Endothelial cell of umbilical vein (primary cell): ENCODE measurements at regions not wholly inside any gene's neighbourhood (a gene's known extent, or its start where the extent isn't known, plus 50 kb on each side); places are given as distances from the start of the nearest gene placed in this dataset.

Experiments
- BruUV-seq: library from RNA; stranded (reverse); fragments of 400-500 nt; replicated peaks from 2 replicates; lab custom pipeline; 2021; lab: Mats Ljungman, UMichigan
- CTCF ChIA-PET: fragments of 300-600, 350-600 bp; sonication (Branson Sonifier 250); formaldehyde crosslinking; loops from one replicate; lab custom pipeline; 2021; ENCODE audit warnings: antibody characterized with exemption, inconsistent platforms; lab: Charles Lee
- POLR2A ChIA-PET: fragments of 300-600, 350-600 bp; sonication (Branson Sonifier 250); formaldehyde crosslinking; loops from one replicate; lab custom pipeline; 2021; ENCODE audit warnings: antibody characterized with exemption, inconsistent platforms; lab: Charles Lee
- DNase-seq: peaks from one replicate; pipeline ENCODE4 v3.0.0-alpha.2; 2011; ENCODE audit warnings: low read depth, low spot score
- FAIRE-seq: peaks from 2 replicates; lab custom pipeline; 2011; peaks lifted over from hg19 to GRCh38; lab: Jason Lieb, UNC
- H2AFZ ChIP-seq: 2 replicates; pipeline ENCODE4 v1.6.0; 2012; ENCODE audit warnings: low read depth, low read length, control low read depth, inconsistent platforms
- H3K27ac ChIP-seq: 2 replicates; pipeline ENCODE4 v1.5.1; 2011; ENCODE audit warnings: low read depth, mild to moderate bottlenecking, control low read depth, low read length, moderate library complexity; ENCODE audit not compliant: insufficient read depth
- H3K27me3 ChIP-seq, 2 experiments: 2 replicates each; pipeline versions ENCODE4 v1.6.0 to v1.6.1; 2011; ENCODE audit warnings: low read length in 2 of 2, mixed read lengths in 1 of 2; ENCODE audit not compliant: control insufficient read depth in 2 of 2, insufficient read depth in 2 of 2
- H3K36me3 ChIP-seq, 2 experiments: 2 replicates in 1 of 2; 3 replicates in 1 of 2; pipeline ENCODE4 v1.5.1; 2011; ENCODE audit warnings: low read length in 2 of 2, mild to moderate bottlenecking in 1 of 2, moderate library complexity in 1 of 2; ENCODE audit not compliant: control insufficient read depth in 2 of 2, insufficient read depth in 2 of 2; ENCODE audit errors: extremely low read depth in 1 of 2
- H3K4me1 ChIP-seq: 3 replicates; pipeline ENCODE4 v1.5.1; 2011; ENCODE audit warnings: mild to moderate bottlenecking, low read length; ENCODE audit not compliant: control insufficient read depth, insufficient read depth; ENCODE audit errors: extremely low read depth
- H3K4me2 ChIP-seq: 2 replicates; pipeline ENCODE4 v1.6.1; 2011; ENCODE audit warnings: low read length, control low read depth, mixed read lengths; ENCODE audit not compliant: insufficient read depth
- H3K4me3 ChIP-seq, 3 experiments: fragments of 200-600 bp in 1 of 3; sonication (generic), shearing (Covaris generic) in 1 of 3; replicated peaks in 1 of 3; 2 replicates each; pipeline ENCODE4 v1.5.1; 2011 to 2016; ENCODE audit warnings: control low read depth in 3 of 3, low read length in 3 of 3, mild to moderate bottlenecking in 2 of 3, inconsistent platforms in 1 of 3, low read depth in 1 of 3, moderate library complexity in 1 of 3; ENCODE audit not compliant: insufficient read depth in 1 of 3
- H3K79me2 ChIP-seq: 2 replicates; pipeline ENCODE4 v1.6.0; 2012; ENCODE audit warnings: low read length, inconsistent platforms; ENCODE audit not compliant: control insufficient read depth, insufficient read depth
- H3K9ac ChIP-seq: replicated peaks from 2 replicates; pipeline ENCODE3; 2011; ENCODE audit warnings: low read length, control low read depth; ENCODE audit not compliant: insufficient read depth; ENCODE audit errors: extremely low read depth
- H3K9me1 ChIP-seq: replicated peaks from 3 replicates; pipeline ENCODE4 v1.6.0; 2011; ENCODE audit warnings: mild to moderate bottlenecking, low read length; ENCODE audit not compliant: control insufficient read depth, insufficient read depth; ENCODE audit errors: extremely low read depth
- H3K9me3 ChIP-seq: replicated peaks from 2 replicates; pipeline ENCODE4 v1.5.1; 2012; ENCODE audit warnings: low read length, inconsistent platforms; ENCODE audit not compliant: control insufficient read depth, insufficient read depth
- H4K20me1 ChIP-seq: replicated peaks from 2 replicates; pipeline ENCODE3; 2011; ENCODE audit warnings: mild to moderate bottlenecking, low read length; ENCODE audit not compliant: control insufficient read depth, insufficient read depth; ENCODE audit errors: extremely low read depth
- EZH2 ChIP-seq: IDR thresholded peaks from 2 replicates; pipeline ENCODE4 v1.6.1; 2012; ENCODE audit warnings: borderline replicate concordance, low read depth, mild to moderate bottlenecking, moderate library complexity, low read length, inconsistent platforms; ENCODE audit not compliant: severe bottlenecking
- FOS ChIP-seq: IDR thresholded peaks from 2 replicates; pipeline ENCODE4 v1.6.1; 2011; ENCODE audit warnings: mild to moderate bottlenecking, low read length, moderate library complexity, borderline replicate concordance; ENCODE audit not compliant: insufficient read depth
- GATA2 ChIP-seq: IDR thresholded peaks from 2 replicates; pipeline ENCODE4 v1.7.0; 2011; ENCODE audit warnings: low read depth, mild to moderate bottlenecking, moderate library complexity, mixed read lengths, low read length; ENCODE audit not compliant: insufficient read length, insufficient read depth
- JUN ChIP-seq: IDR thresholded peaks from 2 replicates; pipeline ENCODE4 v1.6.1; 2011; ENCODE audit warnings: borderline replicate concordance, low read depth; ENCODE audit not compliant: insufficient read length, insufficient read depth
- MAX ChIP-seq: IDR thresholded peaks from 2 replicates; pipeline ENCODE4 v1.6.1; 2011; ENCODE audit not compliant: insufficient read depth, insufficient read length
- MYC ChIP-seq: IDR thresholded peaks from one replicate; pipeline ENCODE4 v1.6.1; 2011; ENCODE audit warnings: mild to moderate bottlenecking, low read depth, low read length
- POLR2A ChIP-seq: IDR thresholded peaks from 2 replicates; pipeline ENCODE4 v1.6.1; 2012; ENCODE audit warnings: low read depth, mild to moderate bottlenecking, control low read depth, low read length
- POLR2AphosphoS5 ChIP-seq: IDR thresholded peaks from 2 replicates; pipeline ENCODE4 v1.6.1; 2012; ENCODE audit warnings: low read depth, mild to moderate bottlenecking, control low read depth, low read length, moderate library complexity; ENCODE audit not compliant: insufficient read depth
- dilution Hi-C: fragments of 300-500 bp; cut with MboI; formaldehyde crosslinking; loops from one replicate; pipeline ENCODE4 v1.15.0; 2019; ENCODE audit warnings: low sequenced_read_pairs; ENCODE audit not compliant: extremely low pct_ligation_motif_present
- intact Hi-C: fragments of 100-400 bp; cut with micrococcal nuclease; formaldehyde crosslinking; loops from one replicate; pipeline ENCODE4 v1.10.0; 2022
- TF ChIP-seq, protein P1 (sequence below), 2 donors: IDR thresholded peaks; 1 replicate in 1 of 2; 2 replicates in 1 of 2; pipeline ENCODE4 v1.5.1; 2011; ENCODE audit warnings: low read length in 2 of 2, mild to moderate bottlenecking in 2 of 2, moderate library complexity in 2 of 2, control low read depth in 1 of 2, inconsistent platforms in 1 of 2, low read depth in 1 of 2; ENCODE audit not compliant: insufficient read depth in 1 of 2; ENCODE audit errors: extremely low read depth in 1 of 2

DNA sequence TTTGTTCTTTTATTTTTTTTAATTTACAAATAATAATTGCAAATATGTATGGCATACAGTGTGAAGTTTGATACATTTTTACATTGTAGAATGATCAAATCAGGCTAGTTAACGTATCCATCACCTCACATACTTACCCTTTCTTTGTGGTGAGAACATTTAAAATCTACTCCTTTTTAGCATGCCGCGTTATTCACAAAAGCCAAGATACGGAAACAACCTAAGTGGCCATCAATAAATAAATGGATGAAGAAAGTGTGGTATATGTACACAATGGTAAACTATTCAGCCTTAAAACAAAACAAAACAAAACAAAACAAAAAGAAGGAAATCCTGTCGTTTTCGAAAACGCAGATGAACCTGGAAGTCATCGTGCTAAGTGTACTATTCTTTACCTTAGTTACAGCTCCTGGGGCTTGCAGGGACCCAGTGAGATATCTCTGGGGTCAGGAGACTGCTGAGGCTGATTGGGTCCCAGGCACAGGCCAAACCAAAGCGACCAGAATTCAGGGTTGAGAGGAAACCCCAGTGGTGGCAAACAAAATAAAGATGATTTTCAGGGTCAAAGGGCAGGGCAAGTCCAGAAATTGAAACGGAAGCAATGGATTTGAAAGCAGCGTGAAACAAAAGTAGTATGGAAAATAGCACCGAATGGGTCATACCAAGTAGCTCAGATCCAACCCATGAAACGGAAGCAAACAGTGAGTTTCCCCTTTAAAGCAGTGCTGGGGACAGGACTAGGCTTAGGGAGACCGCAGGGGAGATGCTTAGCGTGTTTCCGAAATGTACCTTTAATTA lies 188.2 kb downstream of the PLPP3 start:
- no peak for DNase-seq

More for the DNA sequence above, 188.2 kb downstream of the PLPP3 start:
- no peak for FAIRE-seq
- intact Hi-C loops (no loop called here), dilution Hi-C loops (no loop called here)
- no peaks in the 10 kb centered on the region for H3K36me3 ChIP-seq
- TF ChIP-seq, protein P1, sequence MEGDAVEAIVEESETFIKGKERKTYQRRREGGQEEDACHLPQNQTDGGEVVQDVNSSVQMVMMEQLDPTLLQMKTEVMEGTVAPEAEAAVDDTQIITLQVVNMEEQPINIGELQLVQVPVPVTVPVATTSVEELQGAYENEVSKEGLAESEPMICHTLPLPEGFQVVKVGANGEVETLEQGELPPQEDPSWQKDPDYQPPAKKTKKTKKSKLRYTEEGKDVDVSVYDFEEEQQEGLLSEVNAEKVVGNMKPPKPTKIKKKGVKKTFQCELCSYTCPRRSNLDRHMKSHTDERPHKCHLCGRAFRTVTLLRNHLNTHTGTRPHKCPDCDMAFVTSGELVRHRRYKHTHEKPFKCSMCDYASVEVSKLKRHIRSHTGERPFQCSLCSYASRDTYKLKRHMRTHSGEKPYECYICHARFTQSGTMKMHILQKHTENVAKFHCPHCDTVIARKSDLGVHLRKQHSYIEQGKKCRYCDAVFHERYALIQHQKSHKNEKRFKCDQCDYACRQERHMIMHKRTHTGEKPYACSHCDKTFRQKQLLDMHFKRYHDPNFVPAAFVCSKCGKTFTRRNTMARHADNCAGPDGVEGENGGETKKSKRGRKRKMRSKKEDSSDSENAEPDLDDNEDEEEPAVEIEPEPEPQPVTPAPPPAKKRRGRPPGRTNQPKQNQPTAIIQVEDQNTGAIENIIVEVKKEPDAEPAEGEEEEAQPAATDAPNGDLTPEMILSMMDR (IDR thresholded peaks at IDR 0.05; ENCODE audit: extremely low read depth in 1 of 2, insufficient read depth in 1 of 2, low read depth in 1 of 2, low read length in 2 of 2), result no peak
- TF ChIP-seq EZH2 (no peak), MAX (no peak), POLR2A (no peak), GATA2 (no peak), FOS (no peak), JUN (no peak), MYC (no peak), POLR2AphosphoS5 (no peak)
- H3K4me2 ChIP-seq, result no peak overlapping the region
- H3K79me2 ChIP-seq, result no peaks in the 10 kb centered on the region
- no peaks in the 10 kb centered on the region for H3K9me1 ChIP-seq
- H3K27me3 ChIP-seq, result no peaks in the 10 kb centered on the region
- no peak overlapping the region for H3K9ac ChIP-seq
- no peaks in the 10 kb centered on the region for H3K9me3 ChIP-seq
- H4K20me1 ChIP-seq, result no peaks in the 10 kb centered on the region
- no peak overlapping the region for H2AFZ ChIP-seq
- no TSS peak for BruUV-seq
- H3K4me3 ChIP-seq, result no peak overlapping the region
- CTCF ChIA-PET, result interaction anchor here (1.1 kb wide), 1 partner anchor 689 kb away, joined by 3 read pairs; no protein-coding TSS in a partner anchor
- POLR2A ChIA-PET, result no interaction called here
- no peaks in the 10 kb centered on the region for H3K4me1 ChIP-seq
- no peak overlapping the region for H3K27ac ChIP-seq
